ENCODE measurements at regions not wholly inside any gene's neighbourhood (a gene's known extent, or its start where the extent isn't known, plus 50 kb on each side); places are given as distances from the start of the nearest gene placed in this dataset.

GRCh38 chr1:209231476-209232156 lies 351.9 kb upstream of the CAMK1G start:
- WGBS, 2 donors, result 29 to 65% methylated on average over 84 of the region's 84 CpGs
- Histone ChIP-seq H3K36me3 (no peaks in the 10 kb centered on the region), H3K4me1 (no peaks in the 10 kb centered on the region), H3K4me3 (no peak overlapping the region), H3K27ac (no peak overlapping the region), H3K27me3 (peaks cover 9 to 24% (median 13%) of the 10 kb centered on the region in 3 donors), H3K9me3 (peaks cover 4 to 13% (median 7%) of the 10 kb centered on the region in 4 donors)
- intact Hi-C loops (cut with DNase I), result no loop called here
- no peak for TF ChIP-seq POLR2AphosphoS5 (IDR thresholded peaks at IDR 0.05)
- no peak for TF ChIP-seq CTCF (IDR thresholded peaks at IDR 0.05)
- no peak for TF ChIP-seq EP300 (IDR thresholded peaks at IDR 0.05)
- no peak for TF ChIP-seq POLR2A (IDR thresholded peaks at IDR 0.05)
- no peak for DNase-seq

GRCh38 chr1:209232197-209232596 lies 351.3 kb upstream of the CAMK1G start:
- DNase-seq, result no peak
- intact Hi-C loops (cut with DNase I), result no loop called here
- peaks cover 9 to 24% (median 13%) of the 10 kb centered on the region in 3 donors for H3K27me3 ChIP-seq
- TF ChIP-seq CTCF (IDR thresholded peaks at IDR 0.05), result no peak
- TF ChIP-seq POLR2A (IDR thresholded peaks at IDR 0.05), result no peak
- TF ChIP-seq EP300 (IDR thresholded peaks at IDR 0.05), result no peak
- no peak for TF ChIP-seq POLR2AphosphoS5 (IDR thresholded peaks at IDR 0.05)
- no peak overlapping the region for H3K27ac ChIP-seq
- no peaks in the 10 kb centered on the region for H3K36me3 ChIP-seq
- no peak overlapping the region for H3K4me3 ChIP-seq
- H3K9me3 ChIP-seq, result peaks cover 4 to 13% (median 7%) of the 10 kb centered on the region in 4 donors
- WGBS, 2 donors, result 93 to 96% methylated on average over 17 of the region's 17 CpGs
- H3K4me1 ChIP-seq, result no peaks in the 10 kb centered on the region

GRCh38 chr1:209232759-209233158 lies 350.8 kb upstream of the CAMK1G start:
- intact Hi-C loops (cut with DNase I), result no loop called here
- WGBS, 2 donors, result 94 to 95% methylated on average over 15 of the region's 15 CpGs
- Histone ChIP-seq H3K27me3 (peaks cover 9 to 24% (median 13%) of the 10 kb centered on the region in 3 donors), H3K4me1 (no peaks in the 10 kb centered on the region), H3K9me3 (peaks cover 4 to 13% (median 7%) of the 10 kb centered on the region in 4 donors), H3K36me3 (no peaks in the 10 kb centered on the region), H3K27ac (no peak overlapping the region), H3K4me3 (no peak overlapping the region)
- no peak for DNase-seq
- no peak for TF ChIP-seq POLR2AphosphoS5 (IDR thresholded peaks at IDR 0.05)
- TF ChIP-seq EP300 (IDR thresholded peaks at IDR 0.05), result no peak
- TF ChIP-seq CTCF (IDR thresholded peaks at IDR 0.05), result no peak
- no peak for TF ChIP-seq POLR2A (IDR thresholded peaks at IDR 0.05)

- TF ChIP-seq CTCF (IDR thresholded peaks at IDR 0.05), result no peak
- TF ChIP-seq POLR2AphosphoS5 (IDR thresholded peaks at IDR 0.05), result no peak
- TF ChIP-seq POLR2A (IDR thresholded peaks at IDR 0.05), result no peak
- TF ChIP-seq EP300 (IDR thresholded peaks at IDR 0.05), result no peak
- Histone ChIP-seq H3K27ac (no peak overlapping the region), H3K27me3 (peaks cover 9 to 20% (median 13%) of the 10 kb centered on the region in 3 donors), H3K9me3 (peaks cover 4 to 12% (median 7%) of the 10 kb centered on the region in 4 donors), H3K4me3 (no peak overlapping the region), H3K4me1 (no peaks in the 10 kb centered on the region), H3K36me3 (no peaks in the 10 kb centered on the region)
- no peak for DNase-seq
- WGBS, 2 donors, result 93 to 95% methylated on average over 4 of the region's 4 CpGs
- intact Hi-C loops (cut with DNase I), result no loop called here
These were observed 348.3 kb upstream of the CAMK1G start for GRCh38 chr1:209235166-209235565.

Data from sigmoid colon (tissue), 6 donors.